Omental fat pad (tissue), 3 donors: ENCODE measurements at regions not wholly inside any gene's neighbourhood (a gene's known extent, or its start where the extent isn't known, plus 50 kb on each side); places are given as distances from the start of the nearest gene placed in this dataset.

Source experiments
- ATAC-seq: fragments of 150-250 bp; one replicate; pipeline ENCODE4 v1.9.1; 2016; ENCODE audit warnings: mild to moderate bottlenecking, moderate library complexity; ENCODE audit not compliant: low FRiP score
- DNase-seq: peaks from one replicate; pipeline ENCODE4 v3.0.0-alpha.2; 2019; ENCODE audit warnings: low spot score
- TF ChIP-seq, protein P1 (sequence below), 3 donors: fragments of 450-650 bp; IDR thresholded peaks; one replicate each; pipeline ENCODE4 v1.5.1; 2016 to 2017; ENCODE audit warnings: antibody characterized with exemption in 3 of 3, mild to moderate bottlenecking in 3 of 3, moderate library complexity in 2 of 3

DNA sequence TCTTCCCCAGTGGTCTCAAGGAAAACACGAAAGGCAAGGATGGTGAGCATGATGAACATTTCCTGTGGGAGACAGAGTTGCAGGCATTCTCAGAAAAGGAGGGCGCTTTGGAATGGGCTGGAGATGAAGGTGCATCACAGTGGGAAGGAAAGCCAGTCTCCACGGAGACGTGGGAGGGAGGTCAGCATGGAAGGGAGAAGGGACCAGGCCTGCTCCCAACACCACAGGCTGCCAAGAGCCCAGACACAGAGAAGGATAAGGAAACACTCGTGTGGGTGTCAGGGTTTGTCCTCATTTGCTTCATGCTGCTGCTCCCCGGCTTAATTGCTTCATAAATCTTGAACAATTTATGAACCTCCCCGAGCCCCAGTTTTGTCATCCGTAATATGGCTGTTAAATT, 231.5 kb upstream of the ZNF32 start:
- DNase-seq (no peak), ATAC-seq (no peak)
- TF ChIP-seq, protein P1, sequence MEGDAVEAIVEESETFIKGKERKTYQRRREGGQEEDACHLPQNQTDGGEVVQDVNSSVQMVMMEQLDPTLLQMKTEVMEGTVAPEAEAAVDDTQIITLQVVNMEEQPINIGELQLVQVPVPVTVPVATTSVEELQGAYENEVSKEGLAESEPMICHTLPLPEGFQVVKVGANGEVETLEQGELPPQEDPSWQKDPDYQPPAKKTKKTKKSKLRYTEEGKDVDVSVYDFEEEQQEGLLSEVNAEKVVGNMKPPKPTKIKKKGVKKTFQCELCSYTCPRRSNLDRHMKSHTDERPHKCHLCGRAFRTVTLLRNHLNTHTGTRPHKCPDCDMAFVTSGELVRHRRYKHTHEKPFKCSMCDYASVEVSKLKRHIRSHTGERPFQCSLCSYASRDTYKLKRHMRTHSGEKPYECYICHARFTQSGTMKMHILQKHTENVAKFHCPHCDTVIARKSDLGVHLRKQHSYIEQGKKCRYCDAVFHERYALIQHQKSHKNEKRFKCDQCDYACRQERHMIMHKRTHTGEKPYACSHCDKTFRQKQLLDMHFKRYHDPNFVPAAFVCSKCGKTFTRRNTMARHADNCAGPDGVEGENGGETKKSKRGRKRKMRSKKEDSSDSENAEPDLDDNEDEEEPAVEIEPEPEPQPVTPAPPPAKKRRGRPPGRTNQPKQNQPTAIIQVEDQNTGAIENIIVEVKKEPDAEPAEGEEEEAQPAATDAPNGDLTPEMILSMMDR (IDR thresholded peaks at IDR 0.05) = no peak

DNA sequence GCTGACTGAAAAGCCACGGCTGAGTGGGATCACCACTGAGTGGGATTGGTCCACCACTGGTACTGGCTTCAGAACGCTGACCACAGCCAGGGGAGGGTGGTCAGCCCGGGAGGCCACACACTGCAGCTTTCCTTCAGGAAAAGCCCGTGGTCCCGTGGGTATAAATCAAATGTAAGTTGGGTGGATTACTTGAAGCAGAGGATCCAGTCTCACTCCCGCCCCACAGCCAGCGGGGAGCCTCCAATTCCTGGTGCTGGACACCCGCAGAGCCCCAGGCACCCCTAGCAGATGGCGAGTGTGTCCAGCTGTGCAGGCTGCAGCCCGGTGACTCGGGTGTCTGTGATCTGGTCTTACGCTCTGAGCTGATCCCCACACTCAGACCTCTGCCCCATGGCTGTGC, 231.1 kb upstream of the ZNF32 start:
- TF ChIP-seq, protein P1 (IDR thresholded peaks at IDR 0.05) = no peak
- DNase-seq (no peak), ATAC-seq (no peak)

DNA sequence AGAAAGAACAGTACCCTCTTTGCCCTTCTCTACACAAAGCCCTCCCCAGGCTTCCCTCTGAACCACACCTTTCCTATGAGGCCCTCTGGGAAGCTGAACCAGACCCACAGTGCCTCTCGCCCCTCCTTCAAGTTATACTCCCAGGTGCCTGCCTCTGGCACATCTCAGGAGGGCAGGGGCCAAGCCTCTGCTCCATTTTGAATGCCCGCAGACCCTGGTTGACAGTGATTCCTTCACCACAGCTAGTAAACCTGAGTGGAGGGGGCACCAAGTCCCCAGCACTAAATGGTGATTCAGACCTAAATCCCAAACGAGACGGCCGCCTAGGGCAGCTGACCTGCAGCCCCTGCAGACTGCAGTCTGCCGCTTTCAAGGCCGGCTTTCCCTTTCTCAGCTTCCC, 230.5 kb upstream of the ZNF32 start:
- DNase-seq (no peak), ATAC-seq (no peak)
- TF ChIP-seq, protein P1 (IDR thresholded peaks at IDR 0.05) = no peak

DNA sequence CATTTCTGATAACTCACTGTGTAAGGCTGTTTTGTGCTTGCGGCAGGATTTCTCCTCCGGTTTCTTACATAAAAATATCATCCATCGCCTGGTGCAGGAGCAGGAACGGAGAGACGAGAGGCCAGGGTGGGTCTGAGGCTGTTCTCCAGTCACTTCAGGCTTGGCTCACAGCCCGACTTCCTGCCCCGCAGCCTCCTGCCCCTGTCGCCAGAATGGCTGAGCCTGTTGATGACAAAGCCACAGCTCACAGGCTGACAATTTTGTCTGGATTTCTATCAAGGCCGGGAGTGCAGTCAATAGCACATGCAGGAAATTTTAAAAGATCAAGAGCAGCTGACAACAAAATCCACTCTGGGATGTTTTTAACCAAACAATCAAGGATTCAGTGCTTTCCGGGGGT, 229.7 kb upstream of the ZNF32 start:
- ATAC-seq (no peak), DNase-seq (no peak)

DNA sequence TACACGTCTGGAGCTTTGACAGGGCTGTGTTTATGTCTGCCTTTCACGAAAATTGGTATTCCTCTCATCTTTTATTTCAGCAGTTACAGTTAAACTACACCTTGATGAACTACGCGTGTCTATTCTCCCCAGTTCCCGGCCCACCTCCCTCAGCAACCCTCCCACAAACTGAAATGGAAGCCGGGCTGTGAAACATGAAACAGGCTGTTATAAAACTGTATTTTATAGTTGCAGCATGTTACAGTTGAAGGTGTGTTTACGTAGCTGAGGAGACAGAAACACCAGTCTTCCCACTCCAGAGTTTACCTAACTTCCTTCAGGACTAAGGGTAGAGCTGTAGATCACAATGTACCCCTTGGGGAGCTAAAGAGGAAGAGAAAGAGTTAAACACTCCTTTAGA, 228.3 kb upstream of the ZNF32 start:
- TF ChIP-seq, protein P1 (IDR thresholded peaks at IDR 0.05) = no peak
- ATAC-seq (no peak), DNase-seq (no peak)

More for the DNA sequence above, 229.7 kb upstream of the ZNF32 start:
- TF ChIP-seq, protein P1 (IDR thresholded peaks at IDR 0.05) = no peak

DNA sequence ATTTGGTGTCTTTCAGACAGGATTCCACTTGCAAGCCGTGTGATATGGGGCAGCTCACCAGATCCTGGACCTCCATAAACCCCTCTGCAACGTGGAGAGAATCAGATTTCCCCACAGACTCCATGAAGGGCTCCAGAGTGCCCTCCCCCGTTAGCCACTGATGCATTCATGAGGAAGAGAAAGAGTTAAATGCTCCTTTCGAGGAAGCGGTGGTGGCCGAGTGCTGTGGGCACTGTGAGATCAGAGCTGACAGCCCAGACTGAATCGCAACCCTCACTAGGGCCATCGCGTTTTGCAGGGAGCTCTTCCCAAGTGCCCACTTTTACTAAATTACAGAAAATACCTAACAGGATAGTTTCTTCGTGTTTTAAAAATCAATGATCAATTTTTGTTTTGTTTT, 226.3 kb upstream of the ZNF32 start:
- TF ChIP-seq, protein P1 (IDR thresholded peaks at IDR 0.05) = no peak
- DNase-seq = no peak
- no peak for ATAC-seq

DNA sequence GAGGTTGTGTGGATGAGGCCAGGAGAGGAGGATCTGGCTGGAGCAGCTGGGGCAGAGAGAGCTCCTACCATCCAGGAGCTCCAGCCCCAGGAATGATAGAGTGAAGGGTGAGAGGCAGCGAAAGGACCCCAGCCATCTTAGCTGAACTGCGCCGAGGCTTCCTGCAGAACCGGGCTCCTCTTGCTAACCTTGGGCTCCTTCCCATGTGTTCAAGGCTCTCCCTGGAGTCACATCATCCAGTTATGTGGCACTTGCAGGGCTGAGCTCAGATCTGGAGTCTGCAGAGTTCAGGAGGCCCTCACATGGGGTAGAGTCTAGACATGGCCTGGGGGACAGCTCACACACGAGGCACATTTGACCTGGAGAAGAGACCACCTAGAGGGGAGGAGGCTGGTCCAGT, 225.0 kb upstream of the ZNF32 start:
- no peak for DNase-seq
- TF ChIP-seq, protein P1 (IDR thresholded peaks at IDR 0.05) = no peak
- ATAC-seq = no peak
